ENCODE measurements at regions not wholly inside any gene's neighbourhood (a gene's known extent, or its start where the extent isn't known, plus 50 kb on each side); places are given as distances from the start of the nearest gene placed in this dataset.

GRCh38 chr7:50214126-50214670, 90.3 kb upstream of the IKZF1 start:
- TF ChIP-seq CTCF (IDR thresholded peaks at IDR 0.05 in 4 of 5, conservative IDR thresholded peaks at IDR 0.05 in 1 of 5) = no peak
- no peak for TF ChIP-seq POLR2A (IDR thresholded peaks at IDR 0.05)
